Sigmoid colon (tissue), 6 donors: ENCODE measurements at regions not wholly inside any gene's neighbourhood (a gene's known extent, or its start where the extent isn't known, plus 50 kb on each side); places are given as distances from the start of the nearest gene placed in this dataset.

Experiments used
- DNase-seq: peaks from one replicate; pipeline ENCODE4 v3.0.0-alpha.2; 2019
- H3K27ac ChIP-seq, 4 donors: fragments of 200-600 bp; sonication (generic); one replicate each; pipeline ENCODE4 v1.5.1; 2016 to 2019; ENCODE audit warnings: mild to moderate bottlenecking in 1 of 4
- H3K27me3 ChIP-seq, 3 donors: fragments of 200-600 bp; sonication (generic); one replicate each; pipeline ENCODE4 v1.5.1; 2019; ENCODE audit warnings: mild to moderate bottlenecking in 1 of 3
- H3K36me3 ChIP-seq, 4 donors: fragments of 200-600 bp; sonication (generic); one replicate each; pipeline ENCODE4 v1.5.1; 2016 to 2019
- H3K4me1 ChIP-seq, 4 donors: fragments of 200-600 bp; sonication (generic); one replicate each; pipeline ENCODE4 v1.5.1; 2017 to 2019
- H3K4me3 ChIP-seq, 4 donors: fragments of 200-600 bp; sonication (generic); one replicate each; pipeline ENCODE4 v1.5.1; 2017 to 2019; ENCODE audit warnings: mild to moderate bottlenecking in 2 of 4, moderate library complexity in 1 of 4
- H3K9me3 ChIP-seq, 4 donors: fragments of 200-600 bp in 3 of 4; sonication (generic) in 3 of 4; one replicate each; pipeline versions ENCODE4 v1.5.1 to v1.6.1; 2013 to 2019
- EP300 ChIP-seq, 4 donors: sonication (generic); formaldehyde crosslinking; IDR thresholded peaks; one replicate each; pipeline ENCODE4 v1.6.1; 2017; ENCODE audit warnings: antibody characterized with exemption in 4 of 4
- POLR2A ChIP-seq, 2 donors: fragments of 450-650 bp; IDR thresholded peaks; one replicate each; pipeline ENCODE4 v1.6.1; 2016; ENCODE audit warnings: antibody characterized with exemption in 2 of 2, mild to moderate bottlenecking in 2 of 2, moderate library complexity in 2 of 2
- POLR2AphosphoS5 ChIP-seq, 4 donors: sonication (generic); formaldehyde crosslinking; IDR thresholded peaks; one replicate each; pipeline ENCODE4 v1.6.1; 2017; ENCODE audit warnings: antibody characterized with exemption in 4 of 4
- WGBS, 2 donors: extraction: QIAGEN DNeasy Blood & Tissue Kit; methylation state at CpG; one replicate each; pipeline ENCODE4 v1.1.7; 2013; 5-methylcytosine and 5-hydroxymethylcytosine counted together
- intact Hi-C: fragments of 100-400 bp; cut with DNase I; formaldehyde crosslinking; loops from one replicate; pipeline ENCODE4 v1.15.1; 2023
- TF ChIP-seq, protein P1 (sequence below), 4 experiments: fragments of 450-650 bp in 3 of 4; fragments of 200-600 bp in 1 of 4; IDR thresholded peaks; one replicate each; pipeline ENCODE4 v1.5.1; 2016 to 2019; ENCODE audit warnings: antibody characterized with exemption in 4 of 4, mild to moderate bottlenecking in 3 of 4, moderate library complexity in 2 of 4
- donor health status: healthy with polysubstance abuse.
- donor health status: healthy.

DNA sequence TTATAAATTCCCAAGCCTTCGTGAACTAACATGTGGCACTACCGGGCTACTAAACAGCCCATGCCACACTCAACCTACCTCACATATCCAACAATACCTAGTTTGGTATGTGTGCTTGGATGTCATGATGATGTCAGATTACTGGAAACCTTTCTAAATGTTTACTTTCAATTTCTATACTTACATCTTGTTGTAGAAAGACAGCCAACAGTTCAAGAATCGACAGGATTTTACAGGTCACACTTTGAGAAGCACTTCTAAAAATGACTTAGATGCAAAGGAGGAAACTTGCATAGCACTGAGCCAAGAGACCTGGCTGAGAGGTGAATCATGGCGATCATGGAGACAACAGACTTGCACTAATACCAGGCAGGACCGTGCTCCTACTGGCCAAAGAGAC is 209.9 kb downstream of the COL4A1 start:
- 88 to 90% methylated on average over 5 of the region's 5 CpGs for WGBS, 2 donors

DNA sequence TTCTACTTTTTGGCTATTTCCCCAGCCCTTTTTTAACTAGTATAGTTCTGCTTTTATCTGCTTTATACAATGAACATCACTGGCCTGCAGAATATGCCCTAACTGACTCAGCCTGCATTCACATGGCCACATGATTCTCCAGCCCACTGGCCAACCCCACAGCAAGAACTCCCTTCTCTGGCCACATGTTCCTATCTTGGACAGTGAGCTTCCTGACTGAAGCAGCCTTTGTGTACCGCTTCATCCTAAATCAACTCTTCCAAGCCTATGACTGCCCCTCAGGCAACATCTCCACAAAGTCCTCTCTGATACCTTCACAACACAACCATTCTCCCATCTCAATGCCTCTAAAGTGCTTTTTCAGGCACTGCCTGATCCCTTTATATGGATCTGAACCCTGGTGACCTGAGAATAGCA is 214.1 kb downstream of the COL4A1 start:
- H3K27ac ChIP-seq, result peak overlapping the region in 3 of 4 donors; percentile 89 to 95 (median 91)
- 0 to 55% methylated on average over 1 of the region's 1 CpG for WGBS, 2 donors

More for the DNA sequence above, 209.9 kb downstream of the COL4A1 start:
- H3K27me3 ChIP-seq, result no peaks in the 10 kb centered on the region
- peak overlapping the region in 3 of 4 donors; percentile 89 to 95 (median 91) for H3K27ac ChIP-seq
- intact Hi-C loops, result no loop called here
- peaks cover 0 to 48% (median 39%) of the 10 kb centered on the region in 4 donors for H3K4me1 ChIP-seq
- H3K36me3 ChIP-seq, result no peaks in the 10 kb centered on the region
- H3K9me3 ChIP-seq, result peaks cover 0 to 4% (median 1%) of the 10 kb centered on the region in 4 donors
- TF ChIP-seq, protein P1, sequence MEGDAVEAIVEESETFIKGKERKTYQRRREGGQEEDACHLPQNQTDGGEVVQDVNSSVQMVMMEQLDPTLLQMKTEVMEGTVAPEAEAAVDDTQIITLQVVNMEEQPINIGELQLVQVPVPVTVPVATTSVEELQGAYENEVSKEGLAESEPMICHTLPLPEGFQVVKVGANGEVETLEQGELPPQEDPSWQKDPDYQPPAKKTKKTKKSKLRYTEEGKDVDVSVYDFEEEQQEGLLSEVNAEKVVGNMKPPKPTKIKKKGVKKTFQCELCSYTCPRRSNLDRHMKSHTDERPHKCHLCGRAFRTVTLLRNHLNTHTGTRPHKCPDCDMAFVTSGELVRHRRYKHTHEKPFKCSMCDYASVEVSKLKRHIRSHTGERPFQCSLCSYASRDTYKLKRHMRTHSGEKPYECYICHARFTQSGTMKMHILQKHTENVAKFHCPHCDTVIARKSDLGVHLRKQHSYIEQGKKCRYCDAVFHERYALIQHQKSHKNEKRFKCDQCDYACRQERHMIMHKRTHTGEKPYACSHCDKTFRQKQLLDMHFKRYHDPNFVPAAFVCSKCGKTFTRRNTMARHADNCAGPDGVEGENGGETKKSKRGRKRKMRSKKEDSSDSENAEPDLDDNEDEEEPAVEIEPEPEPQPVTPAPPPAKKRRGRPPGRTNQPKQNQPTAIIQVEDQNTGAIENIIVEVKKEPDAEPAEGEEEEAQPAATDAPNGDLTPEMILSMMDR (IDR thresholded peaks at IDR 0.05), result no peak
- TF ChIP-seq EP300 (IDR thresholded peaks at IDR 0.05), result no peak
- no peak for TF ChIP-seq POLR2A (IDR thresholded peaks at IDR 0.05)
- TF ChIP-seq POLR2AphosphoS5 (IDR thresholded peaks at IDR 0.05), result no peak
- no peak for DNase-seq
- no peak overlapping the region for H3K4me3 ChIP-seq

DNA sequence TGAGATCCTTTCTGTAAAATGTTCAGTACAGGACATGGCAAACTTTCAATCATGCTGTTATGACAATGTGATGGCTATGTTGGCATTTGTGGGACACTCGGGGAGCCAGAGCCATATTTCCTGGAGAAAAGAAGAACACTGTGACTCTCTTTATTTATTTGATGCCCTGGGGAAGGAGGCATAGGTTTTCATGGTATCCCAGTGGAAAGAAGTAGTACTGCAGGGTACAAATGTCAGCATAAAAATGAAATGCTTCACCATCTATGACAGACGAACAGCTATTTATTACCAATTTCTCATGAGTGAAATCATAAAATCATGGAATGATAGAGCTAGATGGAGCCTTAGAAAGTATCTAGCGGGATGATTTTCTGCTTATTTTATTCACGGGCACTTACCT is 217.1 kb downstream of the COL4A1 start:
- intact Hi-C loops, result no loop called here
- Histone ChIP-seq H3K36me3 (no peaks in the 10 kb centered on the region), H3K27ac (no peak overlapping the region), H3K27me3 (no peaks in the 10 kb centered on the region), H3K4me1 (peaks cover 0 to 22% (median 14%) of the 10 kb centered on the region in 4 donors), H3K9me3 (peaks cover 0 to 11% (median 2%) of the 10 kb centered on the region in 4 donors), H3K4me3 (no peak overlapping the region)
- DNase-seq, result no peak
- 63 to 77% methylated on average over 4 of the region's 4 CpGs for WGBS, 2 donors
- TF ChIP-seq POLR2AphosphoS5 (IDR thresholded peaks at IDR 0.05), result no peak
- TF ChIP-seq, protein P1 (IDR thresholded peaks at IDR 0.05), result peak in 1 of 4 experiments; percentile 10

More for the DNA sequence above, 214.1 kb downstream of the COL4A1 start:
- Histone ChIP-seq H3K4me1 (peaks cover 0 to 48% (median 37%) of the 10 kb centered on the region in 4 donors), H3K9me3 (no peaks in the 10 kb centered on the region), H3K27me3 (no peaks in the 10 kb centered on the region), H3K4me3 (no peak overlapping the region), H3K36me3 (no peaks in the 10 kb centered on the region)
- intact Hi-C loops, result no loop called here
- TF ChIP-seq EP300 (IDR thresholded peaks at IDR 0.05) (no peak), POLR2AphosphoS5 (IDR thresholded peaks at IDR 0.05) (no peak), POLR2A (IDR thresholded peaks at IDR 0.05) (no peak)
- TF ChIP-seq, protein P1 (IDR thresholded peaks at IDR 0.05), result no peak
- no peak for DNase-seq

DNA sequence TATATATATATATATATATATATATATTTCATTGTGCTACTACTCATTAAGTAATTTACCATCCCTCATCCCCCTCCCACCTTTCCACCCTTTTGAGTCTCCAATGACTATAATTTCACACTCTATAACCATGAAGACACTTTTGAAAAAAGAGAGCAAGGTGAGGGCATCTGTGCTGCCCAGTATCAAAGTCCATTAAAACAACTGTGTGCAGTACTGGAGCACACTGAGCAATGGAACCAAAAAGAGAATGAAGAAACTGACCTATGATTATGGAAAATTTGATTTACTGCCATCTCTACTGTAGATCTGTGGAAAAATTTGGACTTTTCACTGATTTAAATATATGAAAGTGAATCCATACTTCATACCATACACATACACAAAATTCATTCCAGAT is 217.9 kb downstream of the COL4A1 start:
- Histone ChIP-seq H3K27me3 (no peaks in the 10 kb centered on the region), H3K4me1 (peaks cover 0 to 17% (median 10%) of the 10 kb centered on the region in 4 donors), H3K27ac (no peak overlapping the region), H3K36me3 (no peaks in the 10 kb centered on the region), H3K9me3 (peaks cover 0 to 11% (median 2%) of the 10 kb centered on the region in 4 donors), H3K4me3 (no peak overlapping the region)
- no peak for DNase-seq
- intact Hi-C loops, result no loop called here
- no peak for TF ChIP-seq POLR2A (IDR thresholded peaks at IDR 0.05)
- TF ChIP-seq EP300 (IDR thresholded peaks at IDR 0.05), result no peak
- TF ChIP-seq POLR2AphosphoS5 (IDR thresholded peaks at IDR 0.05), result no peak

DNA sequence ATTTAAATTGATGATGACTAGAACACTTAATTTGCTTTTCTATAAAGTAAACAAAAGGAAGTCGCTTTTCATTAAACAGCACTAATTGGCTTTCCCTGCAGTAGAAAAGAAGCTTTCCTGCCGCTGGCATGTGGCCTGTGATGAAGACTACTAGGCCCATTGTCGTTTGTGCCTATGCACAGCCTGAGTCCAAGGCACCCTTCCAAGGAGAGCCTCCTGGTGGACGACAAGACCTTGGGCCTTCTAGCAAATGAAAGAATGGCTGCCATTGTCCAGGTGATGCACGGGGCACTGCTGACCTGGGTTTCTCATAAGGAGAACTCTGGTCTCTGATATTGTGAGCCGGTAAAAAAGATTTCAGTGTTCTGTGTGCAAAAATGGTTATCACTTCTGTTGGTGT is 233.0 kb downstream of the COL4A1 start:
- Histone ChIP-seq H3K27ac (no peak overlapping the region), H3K9me3 (no peaks in the 10 kb centered on the region), H3K4me3 (no peak overlapping the region), H3K36me3 (no peaks in the 10 kb centered on the region), H3K4me1 (no peaks in the 10 kb centered on the region), H3K27me3 (no peaks in the 10 kb centered on the region)
- TF ChIP-seq, protein P1 (IDR thresholded peaks at IDR 0.05), result no peak
- TF ChIP-seq EP300 (IDR thresholded peaks at IDR 0.05) (no peak), POLR2A (IDR thresholded peaks at IDR 0.05) (no peak), POLR2AphosphoS5 (IDR thresholded peaks at IDR 0.05) (no peak)
- WGBS, 2 donors, result 71 to 83% methylated on average over 6 of the region's 6 CpGs
- intact Hi-C loops, result no loop called here
- no peak for DNase-seq
